GM18505 (cell line): ENCODE measurements at regions not wholly inside any gene's neighbourhood (a gene's known extent, or its start where the extent isn't known, plus 50 kb on each side); places are given as distances from the start of the nearest gene placed in this dataset.
A peak's percentile ranks its signal among the peaks of the same experiment; 100 is the strongest.

Experiments
- ATAC-seq: cut with Tn5 transposase; IDR thresholded peaks from one replicate; pipeline ENCODE4 v1.9.1; 2021; ENCODE audit not compliant: unreplicated experiment
- POLR2A ChIP-seq: IDR thresholded peaks from 4 replicates; pipeline ENCODE4 v1.6.1; 2011; ENCODE audit warnings: borderline replicate concordance; ENCODE audit not compliant: insufficient read depth, insufficient read length; ENCODE audit errors: extremely low read depth

- no peak for TF ChIP-seq POLR2A
- no peak for ATAC-seq
Measured at GRCh38 chr20:40932436-40932835, 96.2 kb upstream of the TOP1 start.

- no peak for TF ChIP-seq POLR2A
- no peak for ATAC-seq
Measured at GRCh38 chr20:40933758-40934157, 94.9 kb upstream of the TOP1 start.

GRCh38 chr20:40938020-40938419, 90.6 kb upstream of the TOP1 start:
- ATAC-seq = no peak
- TF ChIP-seq POLR2A = no peak

GRCh38 chr20:40939667-40940066, 89.0 kb upstream of the TOP1 start:
- ATAC-seq = no peak
- no peak for TF ChIP-seq POLR2A

- TF ChIP-seq POLR2A = no peak
- ATAC-seq = peak; percentile 57
Measured at GRCh38 chr20:40941133-40941610, 87.5 kb upstream of the TOP1 start.

GRCh38 chr20:40942006-40942405, 86.6 kb upstream of the TOP1 start:
- ATAC-seq = no peak

GRCh38 chr20:40942775-40943174, 85.8 kb upstream of the TOP1 start:
- no peak for TF ChIP-seq POLR2A
- ATAC-seq = no peak

More at GRCh38 chr20:40942006-40942405, 86.6 kb upstream of the TOP1 start:
- no peak for TF ChIP-seq POLR2A

- TF ChIP-seq POLR2A = no peak
- ATAC-seq = no peak
Measured at GRCh38 chr20:40943591-40943990, 85.0 kb upstream of the TOP1 start.

GRCh38 chr20:40945189-40945588, 83.4 kb upstream of the TOP1 start:
- no peak for TF ChIP-seq POLR2A
- no peak for ATAC-seq

GRCh38 chr20:40945754-40946450, 82.7 kb upstream of the TOP1 start:
- TF ChIP-seq POLR2A = no peak
- no peak for ATAC-seq

- ATAC-seq = no peak
- no peak for TF ChIP-seq POLR2A
Measured at GRCh38 chr20:40946451-40946850, 82.2 kb upstream of the TOP1 start.

GRCh38 chr20:40948465-40949267, 80.0 kb upstream of the TOP1 start:
- ATAC-seq = no peak
- TF ChIP-seq POLR2A = no peak

GRCh38 chr20:40949346-40949745, 79.3 kb upstream of the TOP1 start:
- TF ChIP-seq POLR2A = no peak
- no peak for ATAC-seq

GRCh38 chr20:40952136-40952535, 76.5 kb upstream of the TOP1 start:
- no peak for ATAC-seq
- no peak for TF ChIP-seq POLR2A
